Right renal pelvis (tissue), 4 donors: ENCODE measurements at regions not wholly inside any gene's neighbourhood (a gene's known extent, or its start where the extent isn't known, plus 50 kb on each side); places are given as distances from the start of the nearest gene placed in this dataset.

Experiments used
- DNase-seq, 4 donors: peaks; one replicate each; pipeline ENCODE4 v3.0.0-alpha.2; 2013; ENCODE audit warnings: low read depth in 4 of 4, low spot score in 3 of 4, missing footprints in 1 of 4

DNA sequence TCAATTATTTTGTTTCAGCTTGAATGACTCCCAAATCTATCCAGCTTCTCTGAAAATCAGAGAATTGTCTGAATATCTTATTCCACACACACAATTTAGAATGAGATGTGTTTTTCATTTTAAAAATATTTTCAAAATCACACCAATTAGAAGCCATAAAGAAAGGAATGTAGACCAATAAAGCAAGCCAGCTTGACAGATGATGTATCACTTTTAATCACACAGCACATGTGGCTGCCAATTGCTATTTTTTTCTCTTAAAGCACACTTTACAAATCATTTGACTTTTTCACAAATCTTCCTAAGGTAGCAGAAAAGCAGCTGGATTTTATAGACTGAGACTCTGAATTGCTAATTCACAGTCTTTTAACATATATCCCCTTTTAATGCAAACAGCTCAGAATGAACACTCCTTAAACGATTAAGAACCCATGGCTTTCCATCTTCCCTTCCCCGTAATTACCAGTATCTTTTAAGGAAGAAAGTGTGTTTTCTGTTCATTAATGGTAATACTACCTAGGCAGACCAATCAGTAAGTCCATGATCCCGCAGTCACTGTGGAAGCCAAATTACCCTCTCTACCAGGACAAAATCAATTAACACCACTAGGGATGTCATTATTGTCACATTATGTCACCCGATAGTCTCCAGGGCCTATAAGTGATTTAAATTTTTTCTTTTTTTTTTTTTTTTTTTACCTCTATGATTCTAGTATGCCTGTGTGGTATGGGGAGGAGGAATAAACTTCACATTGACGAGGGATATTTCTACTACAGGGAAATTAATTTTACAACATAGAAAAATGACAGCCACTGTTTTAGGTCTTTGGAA is 250.0 kb upstream of the VEPH1 start:
- no peak for DNase-seq

DNA sequence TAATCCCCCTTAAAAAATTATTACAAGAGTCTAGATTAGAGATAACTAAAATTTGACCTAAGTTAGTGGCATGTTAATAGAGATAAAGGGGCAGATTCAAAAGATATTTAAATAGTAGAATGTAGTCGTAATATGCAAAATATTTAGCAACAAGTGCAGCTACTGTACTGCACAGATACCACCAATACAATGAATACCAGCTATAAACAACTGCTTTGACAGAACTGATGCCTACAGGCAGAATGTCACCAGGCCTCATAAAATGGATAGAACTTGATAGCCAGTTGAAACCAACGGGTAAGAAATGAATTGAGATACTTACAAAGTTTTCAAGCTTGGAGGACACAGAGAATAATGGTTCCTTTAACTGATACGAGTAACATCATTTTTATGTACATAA is 249.3 kb upstream of the VEPH1 start:
- DNase-seq, result no peak

DNA sequence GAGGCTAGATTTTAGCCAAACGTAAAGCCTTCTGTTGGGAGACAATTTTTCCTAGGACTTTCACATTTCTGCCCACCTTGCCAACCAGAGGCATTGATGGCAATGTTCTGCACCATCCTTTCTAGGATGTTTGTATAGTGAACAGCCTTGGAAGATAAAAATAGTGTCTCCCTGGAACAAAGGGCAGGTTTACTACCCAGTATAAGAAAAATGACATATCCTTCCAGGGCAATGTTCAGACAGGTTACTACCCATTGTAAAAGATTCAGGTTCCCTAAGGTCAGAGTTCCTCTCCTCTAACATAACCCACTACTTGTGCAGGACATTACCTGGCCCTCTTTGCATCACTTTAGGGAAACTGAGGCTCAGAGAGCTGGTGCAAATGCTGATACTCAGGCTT is 248.2 kb upstream of the VEPH1 start:
- no peak for DNase-seq

DNA sequence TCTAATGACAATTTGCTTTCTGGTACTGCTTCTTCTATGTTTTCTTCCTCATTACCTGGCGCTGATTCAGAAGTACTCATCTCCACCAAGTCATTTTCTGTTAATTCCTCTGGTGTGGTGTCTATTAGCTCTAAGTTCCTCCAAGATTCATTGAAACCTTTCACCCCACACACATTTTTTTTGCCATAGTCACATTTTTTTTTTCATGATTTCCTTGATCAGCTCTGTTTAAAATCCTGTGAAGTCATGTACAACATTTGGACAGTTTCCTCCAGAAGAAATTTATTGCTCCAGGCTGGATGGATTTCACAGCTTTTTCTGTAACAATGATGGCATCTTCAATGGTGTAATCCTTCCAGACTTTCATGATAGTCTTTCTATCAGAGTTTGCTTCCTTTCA is 243.2 kb upstream of the VEPH1 start:
- DNase-seq, result no peak

DNA sequence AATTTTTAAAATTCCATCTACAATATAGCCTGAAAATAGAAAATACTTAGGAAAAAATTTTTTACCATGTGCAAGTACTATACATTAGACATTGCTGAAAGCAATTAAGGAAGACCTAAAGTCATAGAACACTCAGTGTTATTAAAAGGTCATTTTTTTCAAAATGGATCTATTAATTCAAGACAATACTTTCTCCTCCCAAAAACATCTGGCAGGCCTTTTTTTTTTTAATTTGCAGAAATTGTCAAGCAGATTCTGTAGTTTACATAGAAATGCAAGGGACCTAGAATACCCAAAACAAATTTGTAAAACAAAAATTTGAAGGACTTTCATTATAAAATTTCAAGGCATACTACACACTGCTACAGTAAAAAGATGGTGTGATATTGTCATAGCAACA is 238.4 kb upstream of the VEPH1 start:
- no peak for DNase-seq

DNA sequence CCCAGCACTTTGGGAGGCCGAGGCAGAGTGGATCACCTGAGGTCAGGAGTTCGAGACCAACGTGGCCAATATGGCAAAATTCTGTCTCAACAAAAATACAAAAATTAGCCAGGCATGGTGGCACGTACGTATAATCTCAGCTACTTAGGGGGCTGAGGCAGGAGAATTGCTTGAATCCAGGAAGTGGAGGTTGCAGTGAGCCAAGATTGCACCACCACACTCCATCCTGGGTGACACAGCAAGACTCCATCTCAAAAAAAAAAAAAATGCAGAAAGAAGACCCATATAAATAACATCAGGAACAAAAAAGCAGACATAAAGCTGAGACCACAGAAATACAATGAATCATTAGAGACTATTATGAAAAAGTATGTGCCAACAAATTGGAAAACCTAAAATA is 235.2 kb upstream of the VEPH1 start:
- no peak for DNase-seq

DNA sequence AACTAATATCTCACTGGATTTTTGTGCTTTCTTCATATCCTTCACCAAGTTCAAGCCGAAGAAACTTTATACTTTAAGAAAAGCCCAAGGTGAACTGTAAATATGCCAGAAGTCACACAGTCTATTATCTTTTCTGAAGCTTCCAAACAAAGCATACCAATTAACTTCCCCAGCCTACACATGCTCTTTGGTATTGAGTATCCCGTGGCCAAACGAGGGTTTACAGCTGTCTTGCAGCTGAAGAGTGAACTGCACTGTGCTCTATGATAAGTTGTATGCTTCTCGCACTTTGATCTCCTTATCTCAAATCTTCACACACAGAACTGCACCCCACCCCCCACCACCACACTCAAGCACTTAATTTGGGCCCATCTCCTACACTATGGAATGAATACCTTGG is 215.6 kb upstream of the VEPH1 start:
- DNase-seq, result peak in 2 of 4 donors; percentile 8 to 15

DNA sequence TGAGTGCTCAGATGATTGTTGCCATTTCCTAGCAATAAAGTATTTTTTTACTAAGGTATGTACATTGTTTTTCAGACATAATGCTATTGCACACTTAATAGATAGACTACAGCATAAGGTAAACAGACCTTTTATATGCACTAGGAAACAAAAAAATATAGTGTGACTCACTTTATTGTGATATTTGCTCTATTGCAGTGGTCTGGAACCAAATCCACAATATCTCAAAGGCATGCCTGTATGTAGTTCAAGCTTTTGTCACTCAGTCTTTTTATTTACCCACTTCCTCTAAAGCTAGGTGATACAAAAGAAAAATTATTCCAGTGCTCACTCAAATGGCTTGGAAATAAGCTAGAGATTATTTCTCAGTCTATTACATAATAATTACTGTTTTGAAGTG is 209.9 kb upstream of the VEPH1 start:
- DNase-seq, result no peak

DNA sequence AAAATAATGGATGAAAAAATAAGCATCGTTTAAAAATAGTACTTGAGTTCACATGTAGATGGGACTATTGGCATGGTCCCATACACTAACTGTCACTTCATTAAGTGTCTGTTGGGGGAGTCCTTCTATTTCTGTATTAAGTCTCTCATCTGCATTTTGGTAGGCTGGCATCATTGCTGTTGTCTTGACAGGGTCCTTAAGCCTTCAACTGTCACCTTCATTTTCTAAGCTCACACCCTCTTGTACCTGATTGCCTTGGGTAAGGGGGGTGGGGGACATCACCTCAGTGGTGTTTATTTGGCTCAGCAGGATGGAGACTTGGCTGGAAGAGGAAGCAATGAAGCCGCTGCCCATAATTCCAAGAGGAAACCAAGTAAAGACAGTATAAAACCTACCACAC is 202.0 kb upstream of the VEPH1 start:
- DNase-seq, result no peak

DNA sequence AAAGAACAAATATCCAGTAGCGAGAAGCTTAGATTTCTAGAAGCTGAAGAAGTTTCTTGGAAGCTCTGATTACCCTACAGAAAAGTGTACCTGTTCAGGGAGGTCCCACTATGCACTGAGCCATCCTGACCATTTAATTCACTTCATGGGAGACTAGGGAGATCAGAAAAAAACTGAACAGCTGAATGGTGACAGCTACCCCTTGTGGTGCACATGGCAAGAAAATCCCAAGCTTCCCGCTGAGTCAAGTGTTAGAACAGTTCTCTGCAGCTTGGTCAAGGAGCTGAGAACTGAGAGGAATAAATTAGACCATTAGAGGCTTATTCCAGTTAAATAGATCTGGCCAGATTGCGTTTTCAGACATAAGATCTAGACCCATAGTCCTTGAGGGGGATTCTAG is 197.2 kb upstream of the VEPH1 start:
- no peak for DNase-seq

DNA sequence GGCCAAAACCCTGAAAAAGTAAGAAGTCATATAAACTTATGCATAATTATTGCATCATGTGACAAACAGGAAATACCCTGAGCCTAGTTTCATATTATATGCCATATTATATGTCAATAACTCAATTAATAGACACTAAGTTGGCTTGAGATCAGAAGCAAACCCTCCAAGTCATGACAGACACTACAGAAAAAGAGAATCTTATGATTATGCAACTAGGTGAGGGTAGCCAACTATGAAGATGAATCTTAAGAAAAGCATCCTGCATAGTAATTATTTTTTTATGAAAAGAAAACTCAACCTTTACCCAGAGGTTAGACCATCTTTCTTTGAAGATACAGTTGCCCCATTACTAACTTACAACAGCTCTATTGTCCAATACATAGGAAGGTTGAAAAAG is 192.4 kb upstream of the VEPH1 start:
- DNase-seq, result no peak

DNA sequence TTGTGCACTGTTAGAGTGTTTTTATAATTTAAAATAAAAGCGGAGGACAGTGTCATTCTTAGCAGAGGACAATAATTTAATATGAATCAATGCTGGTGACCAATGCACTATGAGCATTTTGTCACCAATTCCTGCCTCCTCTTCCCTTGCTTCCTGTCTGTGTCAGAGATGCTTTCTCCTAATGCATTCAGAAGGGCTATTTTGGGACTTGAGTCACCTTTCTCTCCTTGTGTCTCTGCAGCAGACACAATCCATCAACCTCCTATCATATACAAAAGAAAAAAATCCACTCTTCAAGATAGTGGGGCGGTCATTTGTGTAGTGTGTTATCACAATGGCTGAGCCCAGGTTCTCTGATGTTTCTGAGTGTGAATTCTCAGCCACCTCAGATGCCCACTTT is 191.9 kb upstream of the VEPH1 start:
- no peak for DNase-seq

DNA sequence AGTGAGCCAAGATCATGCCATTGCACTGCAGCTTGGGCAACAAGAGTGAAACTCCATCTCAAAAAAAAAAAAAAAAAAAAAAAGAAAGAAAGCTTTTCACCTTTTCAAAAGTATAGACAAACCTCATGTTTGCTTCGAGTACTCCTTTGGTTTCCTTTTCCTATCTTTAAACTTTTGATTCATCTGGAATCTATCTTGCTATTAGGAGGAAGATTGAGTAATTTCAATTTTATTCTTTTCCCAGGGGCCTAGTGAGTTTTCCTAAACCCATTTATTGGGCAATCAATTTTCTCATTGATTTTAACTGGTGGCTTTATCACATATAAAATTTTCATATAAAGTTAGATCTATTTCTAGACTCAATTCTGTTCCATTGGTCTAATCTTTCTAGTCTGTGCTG is 190.5 kb upstream of the VEPH1 start:
- no peak for DNase-seq

DNA sequence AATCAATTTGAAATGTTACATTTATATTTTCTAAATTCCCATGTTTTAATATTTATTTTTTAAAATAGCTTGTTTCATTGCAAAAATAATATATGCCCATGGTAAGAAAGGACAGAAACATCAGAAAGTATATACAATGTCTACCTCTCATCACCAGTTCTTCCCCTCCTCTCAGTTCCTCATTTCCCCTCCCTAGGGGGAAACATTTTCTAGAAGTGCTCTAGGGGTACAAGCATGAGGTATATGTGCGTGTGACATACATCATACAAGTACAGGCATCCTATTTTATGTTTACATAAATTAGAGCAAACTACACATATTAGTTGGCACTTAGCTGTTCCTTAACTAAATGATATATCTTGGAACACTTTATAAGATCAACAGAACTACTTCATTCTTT is 189.3 kb upstream of the VEPH1 start:
- no peak for DNase-seq

DNA sequence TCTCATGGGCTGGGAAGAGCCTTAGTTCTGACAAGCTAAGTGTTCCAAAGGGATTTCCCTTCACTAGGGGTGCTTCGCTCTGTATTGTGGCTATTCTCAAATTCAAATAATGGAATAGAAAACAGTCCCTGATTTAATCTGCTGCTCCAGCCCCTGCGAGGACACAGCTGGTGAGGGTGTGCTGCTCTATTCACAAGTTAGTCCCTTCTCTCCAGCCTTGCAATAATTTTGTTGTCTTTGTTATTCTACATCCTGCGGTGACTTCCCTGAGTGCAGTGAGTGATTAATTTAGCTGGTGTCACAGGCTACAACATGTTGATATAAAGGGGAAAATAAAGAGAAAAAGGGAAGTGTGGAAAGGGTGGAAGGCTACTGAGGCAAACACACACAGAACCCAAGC is 180.5 kb upstream of the VEPH1 start:
- DNase-seq, result no peak

DNA sequence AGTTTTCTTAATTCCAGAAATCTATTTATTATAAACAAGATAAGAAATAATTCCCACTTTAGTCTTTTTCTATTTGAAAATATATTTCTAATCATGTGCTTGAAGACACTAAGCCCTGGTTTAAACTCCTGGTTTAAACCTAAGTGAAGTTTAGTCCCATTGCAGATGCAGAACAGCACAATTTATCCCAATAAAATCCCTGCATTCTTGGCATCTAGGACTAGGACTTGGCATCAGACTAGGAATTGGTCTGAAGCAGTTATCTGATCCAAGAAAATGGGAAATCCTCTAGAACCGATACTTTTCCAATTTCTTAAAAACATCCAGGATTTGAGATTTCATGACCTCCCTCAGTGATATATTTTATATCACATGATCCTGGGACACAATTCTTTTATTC is 168.8 kb upstream of the VEPH1 start:
- no peak for DNase-seq

DNA sequence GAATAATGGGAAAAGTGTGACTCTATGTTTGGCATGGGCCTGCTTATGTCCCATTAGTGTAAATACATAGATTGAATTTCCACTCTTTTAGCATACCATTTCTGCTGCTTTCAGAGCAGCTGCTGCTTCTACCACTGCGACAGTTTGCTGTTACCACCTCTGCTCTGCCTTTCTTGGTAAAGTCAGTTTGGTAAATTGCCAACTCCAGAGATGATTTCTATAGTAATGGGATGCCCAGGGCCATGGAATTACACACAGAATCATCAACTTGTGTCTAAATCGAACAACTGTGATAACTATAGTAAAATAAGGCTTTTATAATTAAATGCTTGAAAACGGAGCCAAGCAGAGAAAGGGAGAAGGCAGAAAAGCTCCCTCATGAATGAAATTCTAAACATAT is 168.4 kb upstream of the VEPH1 start:
- no peak for DNase-seq

DNA sequence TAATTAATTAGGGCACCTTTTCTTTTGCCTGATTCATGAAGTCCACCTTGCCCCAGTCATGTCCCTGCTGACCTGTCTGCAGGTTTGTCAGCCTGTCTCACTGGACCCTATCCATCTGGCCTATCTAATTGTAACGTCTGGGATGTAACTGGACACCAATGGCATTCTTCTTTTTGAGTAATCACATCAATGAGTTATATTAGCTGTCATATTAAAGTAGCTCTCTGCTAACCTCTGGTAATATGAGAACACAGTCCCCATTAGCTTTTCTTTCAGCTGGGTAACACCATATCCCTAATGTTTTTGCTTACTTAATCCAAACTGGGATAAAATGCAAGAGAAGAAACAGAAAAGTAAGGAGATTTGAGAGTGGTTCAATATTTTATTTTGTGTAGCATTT is 166.2 kb upstream of the VEPH1 start:
- DNase-seq, result no peak

DNA sequence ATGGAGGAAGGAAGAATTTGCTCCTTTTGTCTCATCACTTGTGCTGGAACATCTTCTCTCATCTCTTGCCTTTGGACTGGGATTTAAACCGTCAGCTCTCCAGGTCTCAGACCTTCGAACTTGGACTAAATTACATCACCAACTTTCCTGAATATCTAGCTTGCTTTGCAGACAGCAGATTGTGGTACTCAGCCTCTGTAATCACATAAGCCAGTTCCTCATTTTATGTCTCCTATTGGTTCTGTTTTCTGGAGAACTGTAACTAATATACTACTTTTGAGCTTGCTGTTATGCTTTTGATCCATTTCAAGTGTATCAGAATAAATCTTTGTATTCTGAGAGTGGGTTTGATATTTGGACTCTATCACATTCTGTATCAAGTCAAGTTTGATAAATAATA is 164.3 kb upstream of the VEPH1 start:
- no peak for DNase-seq

DNA sequence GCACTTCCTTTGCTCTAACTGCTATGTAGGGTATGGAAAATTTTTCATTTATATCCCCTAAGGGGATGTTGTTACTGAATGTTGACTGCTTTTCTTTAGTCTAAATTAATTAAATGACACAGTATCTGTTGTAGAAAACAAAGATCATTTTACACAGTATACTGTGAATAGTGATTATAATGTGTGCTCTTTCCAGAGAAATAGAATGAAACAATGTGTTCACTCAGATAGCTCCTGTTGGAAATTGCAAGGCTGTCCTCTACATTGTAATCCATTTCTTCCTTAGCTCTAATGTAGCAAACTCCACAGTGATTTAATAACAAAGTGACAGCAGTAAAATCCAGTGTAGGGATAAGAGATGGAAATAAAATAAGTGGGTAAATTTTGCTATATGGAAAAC is 159.0 kb upstream of the VEPH1 start:
- no peak for DNase-seq

DNA sequence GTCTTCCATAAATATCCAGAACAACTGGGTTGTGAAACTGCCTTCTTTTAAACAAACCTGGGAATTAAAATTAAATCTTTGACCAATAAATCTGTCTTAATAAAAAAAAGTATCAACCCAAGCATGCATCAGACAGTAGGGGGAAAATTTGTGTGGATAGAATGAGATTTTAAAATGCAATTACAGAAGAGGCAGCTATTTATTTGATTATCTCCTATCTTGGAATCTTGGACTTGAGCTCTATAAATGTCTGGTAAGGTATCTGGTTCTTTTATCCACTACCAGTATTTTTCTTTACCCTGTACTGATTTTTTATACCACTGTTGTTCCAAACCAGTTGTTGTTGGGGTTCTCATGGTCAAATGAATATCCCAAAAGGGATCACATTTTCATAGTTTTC is 157.6 kb upstream of the VEPH1 start:
- DNase-seq, result no peak

DNA sequence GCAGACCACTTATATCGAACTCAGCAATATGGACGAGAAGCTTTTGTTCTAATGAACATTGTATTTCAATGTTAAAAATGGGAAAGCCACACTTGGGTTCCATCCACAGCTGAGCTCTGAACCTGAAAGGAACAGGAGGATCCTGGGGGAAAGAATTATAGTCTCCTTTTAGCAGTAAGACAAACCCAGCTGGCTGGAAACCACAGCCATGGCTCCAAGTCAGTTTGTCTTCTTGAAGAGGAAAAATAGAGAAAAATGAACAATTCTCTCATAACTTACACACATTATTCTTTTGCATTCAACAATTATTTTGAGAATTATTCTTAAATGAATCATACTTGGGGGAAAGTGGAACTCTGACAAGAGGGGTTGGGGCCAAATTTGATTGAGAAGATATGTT is 149.2 kb upstream of the VEPH1 start:
- no peak for DNase-seq

DNA sequence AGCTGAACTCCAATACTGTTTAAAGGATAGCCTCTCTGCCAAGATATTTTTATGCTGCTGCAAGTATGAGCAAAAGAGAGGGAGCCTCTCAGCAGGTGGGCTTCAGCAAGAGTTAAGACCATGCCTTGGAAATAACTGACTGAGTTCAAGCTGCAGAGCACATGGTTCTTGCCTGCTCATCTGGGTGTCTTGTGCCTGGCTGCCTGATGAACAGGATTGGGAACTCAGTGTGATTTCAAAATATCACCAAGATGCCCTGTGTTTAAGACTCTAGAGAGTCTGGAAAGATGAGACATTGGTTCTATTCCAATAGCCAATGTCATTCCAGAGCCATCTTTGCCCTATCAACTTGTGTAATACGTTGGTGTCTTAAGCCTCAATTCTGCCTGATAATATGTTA is 147.5 kb upstream of the VEPH1 start:
- DNase-seq, result no peak
